IMR-90 (cell line): ENCODE measurements at regions not wholly inside any gene's neighbourhood (a gene's known extent, or its start where the extent isn't known, plus 50 kb on each side); places are given as distances from the start of the nearest gene placed in this dataset.
A peak's percentile ranks its signal among the peaks of the same experiment; 100 is the strongest.

Source experiments
- ATAC-seq: fragments of 200-7000 bp; cut with Tn5 transposase; 2 replicates; pipeline ENCODE4 v1.9.1; 2020; ENCODE audit warnings: low read depth, mild to moderate bottlenecking, moderate library complexity
- BruUV-seq: library from RNA; stranded (reverse); fragments of 400-500 nt; replicated peaks from 2 replicates; lab custom pipeline; 2021; lab: Mats Ljungman, UMichigan
- CTCF ChIA-PET: fragments of 300-600 bp; formaldehyde crosslinking; extraction: SDS; loops from one replicate; lab custom pipeline; 2021; ENCODE audit warnings: antibody characterized with exemption; lab: Yijun Ruan, JAX
- POLR2A ChIA-PET: fragments of 300-600 bp; sonication (Branson Sonifier 250); formaldehyde crosslinking; loops from one replicate; lab custom pipeline; 2022; ENCODE audit warnings: antibody characterized with exemption; ENCODE audit not compliant: unreplicated experiment; lab: Charles Lee
- DNase-seq: peaks from one replicate; pipeline ENCODE4 v3.0.0; 2013
- H2AFZ ChIP-seq: replicated peaks from 2 replicates; pipeline ENCODE3; 2013; ENCODE audit warnings: low read length, mild to moderate bottlenecking; ENCODE audit not compliant: poor library complexity
- H2AK5ac ChIP-seq: 2 replicates; pipeline ENCODE4 v1.6.1; 2013; ENCODE audit warnings: low read depth, low read length, inconsistent platforms
- H2AK9ac ChIP-seq: replicated peaks from 2 replicates; pipeline ENCODE3; 2013; ENCODE audit warnings: mild to moderate bottlenecking, low read depth, low read length, moderate library complexity; ENCODE audit not compliant: poor library complexity
- H2BK120ac ChIP-seq: 2 replicates; pipeline ENCODE4 v1.6.1; 2013; ENCODE audit warnings: low read depth, low read length, inconsistent platforms
- H2BK15ac ChIP-seq: 3 replicates; pipeline ENCODE4 v1.6.1; 2013; ENCODE audit warnings: low read depth, low read length, inconsistent platforms
- H2BK20ac ChIP-seq: 2 replicates; pipeline ENCODE4 v1.6.1; 2013; ENCODE audit warnings: low read depth, mild to moderate bottlenecking, inconsistent platforms, low read length, moderate library complexity
- H2BK5ac ChIP-seq: 2 replicates; pipeline ENCODE4 v1.6.1; 2013; ENCODE audit warnings: mild to moderate bottlenecking, low read depth, low read length, inconsistent platforms; ENCODE audit not compliant: poor library complexity, severe bottlenecking
- H3K14ac ChIP-seq: replicated peaks from 2 replicates; pipeline ENCODE4 v1.6.1; 2013; ENCODE audit warnings: low read depth, low read length, inconsistent platforms
- H3K18ac ChIP-seq: 2 replicates; pipeline ENCODE4 v1.6.1; 2013; ENCODE audit warnings: low read depth, low read length, control low read depth
- H3K23ac ChIP-seq: 2 replicates; pipeline ENCODE4 v1.6.1; 2013; ENCODE audit warnings: low read depth, low read length, inconsistent platforms
- H3K27ac ChIP-seq: 2 replicates; pipeline ENCODE4 v1.5.1; 2013; ENCODE audit warnings: mild to moderate bottlenecking, control low read depth, low read length; ENCODE audit not compliant: insufficient read depth
- H3K27me3 ChIP-seq: 2 replicates; pipeline ENCODE4 v1.6.1; 2013; ENCODE audit warnings: low read length; ENCODE audit not compliant: control insufficient read depth, insufficient read depth
- H3K36me3 ChIP-seq: 2 replicates; pipeline ENCODE4 v1.6.1; 2013; ENCODE audit warnings: low read length, mixed read lengths; ENCODE audit not compliant: control insufficient read depth, insufficient read depth
- H3K4ac ChIP-seq: 2 replicates; pipeline ENCODE4 v1.6.1; 2013; ENCODE audit warnings: low read depth, low read length, inconsistent platforms
- H3K4me1 ChIP-seq: 2 replicates; pipeline ENCODE4 v1.6.1; 2013; ENCODE audit warnings: low read length, mixed read lengths; ENCODE audit not compliant: control insufficient read depth, insufficient read depth
- H3K4me2 ChIP-seq: 2 replicates; pipeline ENCODE4 v1.6.1; 2013; ENCODE audit warnings: low read depth, mild to moderate bottlenecking, control low read depth, low read length, moderate library complexity
- H3K4me3 ChIP-seq: 2 replicates; pipeline ENCODE4 v1.5.1; 2013; ENCODE audit warnings: low read depth, mild to moderate bottlenecking, control low read depth, low read length, moderate library complexity; ENCODE audit not compliant: insufficient read depth
- H3K56ac ChIP-seq: 2 replicates; pipeline ENCODE4 v1.6.1; 2013; ENCODE audit warnings: low read length, inconsistent platforms; ENCODE audit not compliant: insufficient read depth; ENCODE audit errors: extremely low read depth
- H3K79me1 ChIP-seq, 2 experiments: 2 replicates each; pipeline ENCODE4 v1.6.1; 2013; ENCODE audit warnings: low read length in 2 of 2, inconsistent platforms in 1 of 2, low read depth in 1 of 2
- H3K9ac ChIP-seq: 2 replicates; pipeline ENCODE4 v1.6.1; 2013; ENCODE audit warnings: low read depth, low read length, control low read depth
- H3K9me1 ChIP-seq: 2 replicates; pipeline ENCODE4 v1.6.1; 2013; ENCODE audit warnings: low read length, inconsistent platforms; ENCODE audit not compliant: insufficient read depth
- H3K9me3 ChIP-seq: 2 replicates; pipeline ENCODE4 v1.6.1; 2013; ENCODE audit warnings: low read length; ENCODE audit not compliant: control insufficient read depth, insufficient read depth
- H4K20me1 ChIP-seq: 2 replicates; pipeline ENCODE4 v1.6.1; 2013; ENCODE audit warnings: low read length, inconsistent platforms; ENCODE audit not compliant: insufficient read depth
- H4K5ac ChIP-seq: 2 replicates; pipeline ENCODE4 v1.6.1; 2013; ENCODE audit warnings: mild to moderate bottlenecking, low read depth, low read length, control low read depth
- H4K8ac ChIP-seq, 2 experiments: 2 replicates each; pipeline ENCODE4 v1.6.1; 2013; ENCODE audit warnings: low read depth in 2 of 2, low read length in 2 of 2, control low read depth in 1 of 2, inconsistent platforms in 1 of 2
- H4K91ac ChIP-seq: 2 replicates; pipeline ENCODE4 v1.6.1; 2013; ENCODE audit warnings: low read depth, low read length, inconsistent platforms; ENCODE audit not compliant: insufficient read depth
- CHD1 ChIP-seq: IDR thresholded peaks from 2 replicates; pipeline ENCODE4 v1.6.1; 2012; ENCODE audit warnings: low read depth, low read length, improper control_type of control experiment
- CTCF ChIP-seq: conservative IDR thresholded peaks from 2 replicates; pipeline ENCODE4 v1.5.1; 2012; ENCODE audit warnings: mild to moderate bottlenecking, low read depth, low read length, improper control_type of control experiment
- WGBS, 2 experiments: methylation state at CpG; one replicate each; pipeline versions ENCODE4 v1.1.5 to v1.1.7; 2013; ENCODE audit warnings: missing lambda C conversion rate in 2 of 2; ENCODE audit not compliant: insufficient read length in 1 of 2; ENCODE audit errors: extremely low coverage in 2 of 2; 5-methylcytosine and 5-hydroxymethylcytosine counted together
- dilution Hi-C: fragments of 300-500 bp; cut with HindIII; formaldehyde crosslinking; loops from one replicate; pipeline ENCODE4 v1.14.3; 2018; ENCODE audit warnings: low sequenced_read_pairs; ENCODE audit not compliant: unreplicated experiment
- in situ Hi-C: fragments of 300-500 bp; cut with MboI; formaldehyde crosslinking; loops from 3 replicates; pipeline ENCODE4 v1.14.3; 2019; ENCODE audit warnings: low sequenced_read_pairs, inconsistent platforms, mixed read lengths
- intact Hi-C: fragments of 100-400 bp; cut with micrococcal nuclease; formaldehyde crosslinking; loops from 2 replicates; pipeline ENCODE4 v1.10.0; 2022

GRCh38 chr10:88062385-88062784 lies 199.0 kb downstream of the PTEN start:
- H3K18ac ChIP-seq: peak overlapping the region; percentile 88
- H4K5ac ChIP-seq: peak overlapping the region; percentile 66
- peak overlapping the region; percentile 86 for H4K91ac ChIP-seq
- no peak overlapping the region for H3K4me3 ChIP-seq
- peak overlapping the region; percentile 99 for H3K4ac ChIP-seq
- ATAC-seq (peak; percentile 27), DNase-seq (peak; percentile 30)
- peak overlapping the region; percentile 81 for H2AFZ ChIP-seq
- H3K27ac ChIP-seq: peak overlapping the region; percentile 87
- WGBS, 2 experiments: 100% methylated on average over 1 of the region's 6 CpGs; no CpG with 5 or more reads in 1 of the 2 experiments
- H3K9me1 ChIP-seq: peaks cover 25% of the 10 kb centered on the region
- H4K8ac ChIP-seq: peak overlapping the region; percentile 89 to 91
- H4K20me1 ChIP-seq: 0 out of 2 replicates have a peak, but pooled peaks cover 3% of the 10 kb centered on the region
- peak overlapping the region; percentile 13; the same call in 1 of the 2 replicates for H3K4me2 ChIP-seq
- H2BK15ac ChIP-seq: peak overlapping the region; percentile 87
- peak overlapping the region; percentile 66 for H2AK9ac ChIP-seq
- H3K79me1 ChIP-seq: peaks cover 0 to 3% of the 10 kb centered on the region in 2 experiments; a peak in 1 of 4 replicates
- H2BK20ac ChIP-seq: peak overlapping the region; percentile 100
- H3K56ac ChIP-seq: peak overlapping the region; percentile 86
- H2AK5ac ChIP-seq: peak overlapping the region; percentile 96
- dilution Hi-C loops: no loop called here
- no peaks in the 10 kb centered on the region for H3K36me3 ChIP-seq
- intact Hi-C loops: no loop called here
- 0 out of 2 replicates have a peak overlapping the region, but pooled peaks have one; percentile 8 for H3K9ac ChIP-seq
- no peak for TF ChIP-seq CTCF
- no peak for TF ChIP-seq CHD1
- H3K23ac ChIP-seq: peak overlapping the region; percentile 98
- CTCF ChIA-PET: interaction anchor here (0.7 kb wide), 1 partner anchor 239 kb away, joined by 3 read pairs; no protein-coding TSS in a partner anchor
- peak overlapping the region; percentile 99 for H2BK120ac ChIP-seq
- H3K4me1 ChIP-seq: peaks cover 27% of the 10 kb centered on the region
- H3K27me3 ChIP-seq: no peaks in the 10 kb centered on the region
- in situ Hi-C loops: no loop called here
- H3K14ac ChIP-seq: peak overlapping the region; percentile 97
- H2BK5ac ChIP-seq: peak overlapping the region; percentile 90
- no peaks in the 10 kb centered on the region for H3K9me3 ChIP-seq
- no TSS peak for BruUV-seq
- POLR2A ChIA-PET: interaction anchor here (0.6 to 1.2 kb wide), 2 partner anchors 86 to 327 kb away, joined by 3 read pairs; no protein-coding TSS in a partner anchor
